HT1080 (cell line): ENCODE measurements at regions not wholly inside any gene's neighbourhood (a gene's known extent, or its start where the extent isn't known, plus 50 kb on each side); places are given as distances from the start of the nearest gene placed in this dataset.
"Not testable (repeated sequence)": the region's sequence is repeated elsewhere in the genome, so short reads cannot be mapped to it uniquely, and the experiment has no call there.

Experiments
- DNase-seq: peaks from one replicate; pipeline ENCODE4 v3.0.0-alpha.2; 2015; ENCODE audit warnings: low read depth

GRCh38 chr20:47953471-47953870 is 168.2 kb upstream of the SULF2 start:
- no peak for DNase-seq

GRCh38 chr20:47952023-47952564 is 166.8 kb upstream of the SULF2 start:
- DNase-seq, result no peak

DNA sequence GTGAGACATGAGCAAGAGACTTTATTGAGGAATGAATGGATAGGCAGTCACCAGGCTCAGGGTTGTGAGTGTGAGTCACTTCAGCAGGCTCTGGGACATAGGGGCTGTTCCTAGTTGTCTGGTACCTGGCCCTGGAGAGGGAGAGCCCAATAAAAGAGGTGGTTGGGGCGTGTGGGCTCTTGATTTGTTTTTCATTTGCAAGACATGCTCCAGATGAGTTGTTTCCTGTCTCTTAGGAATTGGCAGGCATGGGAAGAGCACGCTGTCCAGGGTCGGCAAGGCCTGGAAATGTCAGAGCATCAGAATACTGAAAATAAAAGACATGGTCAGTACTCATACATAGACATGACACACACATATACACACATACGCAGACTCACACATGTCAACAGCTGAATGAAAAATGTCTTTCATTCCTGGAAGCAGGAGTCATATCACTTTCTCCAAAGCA is 166.3 kb upstream of the SULF2 start:
- DNase-seq, result peak; percentile 75

- DNase-seq, result no peak
These were observed 165.6 kb upstream of the SULF2 start for GRCh38 chr20:47950913-47951283.

- peak; percentile 61 for DNase-seq
These were observed 165.0 kb upstream of the SULF2 start for GRCh38 chr20:47950124-47950912.

GRCh38 chr20:47949230-47949629 is 163.9 kb upstream of the SULF2 start:
- DNase-seq, result no peak

GRCh38 chr20:47944682-47945081 is 159.4 kb upstream of the SULF2 start:
- DNase-seq, result no peak

DNA sequence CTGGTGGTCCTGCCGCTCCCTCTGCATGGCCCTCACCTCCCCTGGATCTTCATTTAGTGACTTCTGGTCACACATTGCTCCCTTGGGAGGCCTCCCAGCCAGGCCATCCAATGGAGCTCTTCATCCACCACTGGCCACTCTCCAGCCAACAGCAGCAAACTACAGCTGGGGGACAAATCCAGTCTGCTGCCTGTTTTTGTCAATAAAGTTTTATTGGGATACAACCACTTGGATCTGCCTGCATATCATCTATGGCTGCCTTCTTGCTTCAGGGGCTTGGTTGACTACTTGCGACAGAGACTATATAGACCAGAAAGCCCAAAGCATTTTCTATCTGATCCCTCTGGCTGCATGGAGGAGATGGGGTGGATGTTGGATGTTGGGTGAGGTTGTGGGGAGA is 156.6 kb upstream of the SULF2 start:
- DNase-seq, result no peak

DNA sequence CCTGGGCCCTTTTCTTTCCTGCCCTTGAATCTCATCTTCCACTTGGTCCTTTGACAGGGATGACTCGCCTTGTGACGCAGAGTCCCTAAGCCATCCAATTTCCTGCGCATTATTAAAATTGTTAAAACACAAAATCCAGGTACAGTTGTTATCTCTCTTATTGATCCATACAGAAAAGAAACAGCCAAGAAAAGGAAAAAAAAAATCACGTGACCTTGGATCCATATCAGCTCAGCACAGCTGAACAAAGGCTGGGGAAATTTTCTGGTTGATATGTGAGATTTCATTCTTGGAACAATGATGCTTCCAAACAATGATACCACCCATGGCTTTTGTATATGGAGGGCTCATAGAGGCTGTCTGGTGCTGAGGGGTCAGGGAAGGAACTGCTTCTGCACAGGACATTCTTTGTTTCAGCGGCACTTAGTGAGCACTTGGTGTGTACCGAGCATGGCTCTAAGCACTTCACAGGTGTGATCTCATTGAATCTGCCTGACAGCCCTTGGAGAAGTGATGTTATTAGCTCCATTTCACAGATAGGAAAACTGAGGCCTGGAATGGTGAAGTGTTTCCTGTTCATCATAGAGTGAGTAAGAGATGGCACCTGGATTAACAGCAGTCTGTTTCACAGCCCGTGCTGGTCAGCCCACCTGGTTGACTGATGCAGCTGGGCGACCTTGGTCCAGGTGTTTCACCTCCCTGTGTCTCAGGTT is 155.0 kb upstream of the SULF2 start:
- DNase-seq, result no peak

DNA sequence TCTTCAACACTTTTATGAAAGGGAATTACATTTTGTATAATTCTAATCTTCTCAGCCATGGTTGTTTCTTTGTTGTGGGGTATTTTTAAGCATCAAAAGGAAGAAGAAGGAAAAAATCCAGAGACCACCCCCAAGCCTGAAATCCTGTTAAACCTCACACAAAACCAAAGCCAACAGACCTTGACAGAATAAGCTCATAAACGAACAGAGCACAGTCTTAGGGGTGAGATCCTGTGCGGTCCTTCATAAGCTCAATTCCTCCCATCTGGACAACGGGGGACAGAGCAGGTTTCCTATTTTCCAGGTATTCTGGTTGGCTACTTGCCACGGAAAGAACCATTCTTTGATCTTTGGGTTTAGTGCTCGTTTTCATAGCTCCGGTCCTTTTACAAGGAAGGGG is 151.3 kb upstream of the SULF2 start:
- no peak for DNase-seq

- DNase-seq, result peak; percentile 63
These were observed 149.5 kb upstream of the SULF2 start for GRCh38 chr20:47934761-47935160.

- DNase-seq, result no peak
These were observed 146.2 kb upstream of the SULF2 start for GRCh38 chr20:47931443-47931842.

GRCh38 chr20:47931002-47931401 is 145.7 kb upstream of the SULF2 start:
- DNase-seq, result no peak

GRCh38 chr20:47929368-47930115 is 144.3 kb upstream of the SULF2 start:
- peak; percentile 70 for DNase-seq

DNA sequence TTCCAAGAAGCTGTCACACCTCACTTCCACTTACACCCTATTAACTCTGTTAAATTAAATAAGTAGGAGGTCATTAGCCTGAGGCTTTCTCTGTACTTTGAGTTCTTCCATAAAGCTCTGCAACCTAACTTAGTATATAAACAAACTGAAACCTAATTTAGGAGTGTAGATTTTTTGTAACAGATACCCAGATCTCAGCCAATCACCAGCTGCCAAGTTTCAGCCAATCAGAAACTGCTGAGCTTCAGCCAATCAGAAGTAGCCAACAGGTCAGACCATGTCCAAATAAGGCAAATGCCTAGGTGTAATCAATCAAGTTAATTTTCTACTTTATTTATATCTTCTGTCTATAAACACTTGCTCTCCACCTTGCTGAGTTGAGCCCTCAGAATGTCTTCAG is 142.7 kb upstream of the SULF2 start:
- no peak for DNase-seq

GRCh38 chr20:47927385-47927851 is 142.1 kb upstream of the SULF2 start:
- DNase-seq, result peak; percentile 61

GRCh38 chr20:47926731-47927130 is 141.4 kb upstream of the SULF2 start:
- no peak for DNase-seq

GRCh38 chr20:47925593-47925992 is 140.3 kb upstream of the SULF2 start:
- DNase-seq, result no peak

- no peak for DNase-seq
These were observed 137.0 kb upstream of the SULF2 start for GRCh38 chr20:47922269-47922668.

DNA sequence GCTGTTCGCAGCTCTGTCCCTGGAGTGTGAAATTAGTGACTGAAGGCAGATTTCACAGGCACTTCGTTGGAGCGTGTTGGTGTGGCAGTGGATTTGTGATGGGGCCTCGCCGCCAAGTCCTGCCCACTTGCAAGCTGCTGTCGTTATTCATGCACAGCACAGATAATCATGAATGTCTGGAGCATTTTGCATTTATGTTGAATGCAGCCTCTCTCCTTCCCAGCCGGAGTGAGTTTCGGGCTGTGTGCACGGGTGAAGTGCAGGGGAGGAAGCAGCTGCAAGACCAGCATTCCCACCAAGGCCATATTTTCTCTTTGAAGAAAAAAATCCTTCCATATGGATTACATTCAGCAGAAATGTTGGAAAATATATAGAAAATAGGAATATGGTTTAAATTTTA is 136.5 kb upstream of the SULF2 start:
- not testable (repeated sequence) for DNase-seq

DNA sequence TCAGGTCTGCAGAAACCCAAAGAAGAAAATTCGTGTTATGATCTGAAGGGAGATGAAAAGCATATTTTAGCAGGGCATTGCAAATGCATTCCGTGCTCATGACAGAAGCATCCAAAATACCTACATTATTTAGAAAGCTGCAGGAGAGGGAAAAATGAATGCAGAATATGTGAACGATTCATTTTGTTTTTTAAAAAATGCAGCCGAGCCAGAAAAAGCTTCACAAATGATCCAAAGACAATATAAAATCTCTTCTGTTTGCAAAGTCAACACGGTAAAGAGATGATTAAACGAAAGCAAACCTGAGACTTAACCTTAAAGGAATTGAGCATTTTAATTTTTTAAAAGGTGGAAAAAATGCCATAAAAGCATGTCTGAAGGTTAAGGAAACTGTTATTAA is 136.1 kb upstream of the SULF2 start:
- no peak for DNase-seq

GRCh38 chr20:47917549-47918070 is 132.3 kb upstream of the SULF2 start:
- no peak for DNase-seq
